ENCODE measurements at regions not wholly inside any gene's neighbourhood (a gene's known extent, or its start where the extent isn't known, plus 50 kb on each side); places are given as distances from the start of the nearest gene placed in this dataset.

GRCh38 chr17:10931133-10931532 lies 93.2 kb upstream of the PIRT start:
- intact Hi-C loops (cut with DNase I; ENCODE audit: low total_unique reads): no loop called here
- H3K27me3 ChIP-seq: peaks cover 0 to 20% (median 18%) of the 10 kb centered on the region in 3 donors
- H3K9me3 ChIP-seq: no peaks in the 10 kb centered on the region
- no peaks in the 10 kb centered on the region for H3K36me3 ChIP-seq
- no peaks in the 10 kb centered on the region for H3K4me1 ChIP-seq
- H3K27ac ChIP-seq: no peak overlapping the region
- TF ChIP-seq CTCF (IDR thresholded peaks at IDR 0.05): no peak
- no peak for TF ChIP-seq EP300 (IDR thresholded peaks at IDR 0.05)
- TF ChIP-seq POLR2AphosphoS5 (IDR thresholded peaks at IDR 0.05): no peak
- no peak for TF ChIP-seq POLR2A (IDR thresholded peaks at IDR 0.05)
- no peak for DNase-seq
- no peak overlapping the region for H3K4me3 ChIP-seq
- WGBS, 5 donors: 39 to 48% (median 42%) methylated on average over 3 of the region's 3 CpGs

GRCh38 chr17:10927712-10928111 lies 89.8 kb upstream of the PIRT start:
- WGBS, 5 donors: 86 to 96% (median 91%) methylated on average over 2 of the region's 2 CpGs
- H3K4me1 ChIP-seq: no peaks in the 10 kb centered on the region
- H3K27me3 ChIP-seq: peaks cover 0 to 21% (median 14%) of the 10 kb centered on the region in 3 donors
- intact Hi-C loops (cut with DNase I; ENCODE audit: low total_unique reads): no loop called here
- no peak overlapping the region for H3K27ac ChIP-seq
- DNase-seq: no peak
- H3K36me3 ChIP-seq: no peaks in the 10 kb centered on the region
- H3K9me3 ChIP-seq: no peaks in the 10 kb centered on the region
- H3K4me3 ChIP-seq: no peak overlapping the region
- no peak for TF ChIP-seq POLR2AphosphoS5 (IDR thresholded peaks at IDR 0.05)
- TF ChIP-seq POLR2A (IDR thresholded peaks at IDR 0.05): no peak
- no peak for TF ChIP-seq CTCF (IDR thresholded peaks at IDR 0.05)
- TF ChIP-seq EP300 (IDR thresholded peaks at IDR 0.05): no peak

DNA sequence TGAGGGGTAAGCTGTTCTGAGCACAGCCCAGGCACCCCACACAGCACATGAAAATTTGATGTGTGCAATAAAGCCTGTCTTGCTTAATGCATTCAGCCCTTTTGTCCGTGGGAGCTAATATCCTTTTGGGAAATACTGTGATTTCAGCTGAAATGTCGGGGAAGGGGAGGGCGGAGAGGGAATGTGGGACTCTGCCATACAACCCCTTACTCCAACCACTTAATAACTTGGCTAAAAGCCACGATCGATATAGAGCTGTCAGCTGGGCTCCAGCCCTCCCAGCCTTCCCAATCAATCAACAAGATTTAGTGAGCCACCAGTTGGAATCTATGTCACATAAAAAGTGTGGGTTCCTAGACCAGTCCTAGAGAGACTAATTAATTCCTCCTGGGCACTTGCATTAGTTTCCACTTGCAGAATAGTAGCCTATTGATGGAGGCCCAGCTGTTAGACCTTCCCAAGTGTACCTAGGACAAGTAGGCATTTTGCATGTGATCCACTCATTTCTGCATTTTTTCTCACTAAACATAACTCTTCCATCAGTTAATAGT lies 82.7 kb upstream of the PIRT start:
- WGBS, 5 donors: 59 to 78% (median 74%) methylated on average over 5 of the region's 5 CpGs

GRCh38 chr17:10907370-10907769 lies 69.5 kb upstream of the PIRT start:
- Histone ChIP-seq H3K9me3 (peaks cover 3 to 25% (median 7%) of the 10 kb centered on the region in 4 donors), H3K27me3 (no peaks in the 10 kb centered on the region), H3K4me1 (no peaks in the 10 kb centered on the region), H3K27ac (no peak overlapping the region), H3K4me3 (no peak overlapping the region), H3K36me3 (no peaks in the 10 kb centered on the region)
- WGBS, 5 donors: 71 to 84% (median 81%) methylated on average over 7 of the region's 7 CpGs
- TF ChIP-seq POLR2AphosphoS5 (IDR thresholded peaks at IDR 0.05): no peak
- TF ChIP-seq POLR2A (IDR thresholded peaks at IDR 0.05): no peak
- TF ChIP-seq CTCF (IDR thresholded peaks at IDR 0.05): no peak
- TF ChIP-seq EP300 (IDR thresholded peaks at IDR 0.05): no peak
- no peak for DNase-seq
- intact Hi-C loops (cut with DNase I; ENCODE audit: low total_unique reads): no loop called here

More for the DNA sequence above, 82.7 kb upstream of the PIRT start:
- no peaks in the 10 kb centered on the region for H3K9me3 ChIP-seq
- H3K4me1 ChIP-seq: no peaks in the 10 kb centered on the region
- no peaks in the 10 kb centered on the region for H3K36me3 ChIP-seq
- H3K4me3 ChIP-seq: no peak overlapping the region
- no peak for DNase-seq
- H3K27me3 ChIP-seq: no peaks in the 10 kb centered on the region
- no peak overlapping the region for H3K27ac ChIP-seq
- intact Hi-C loops (cut with DNase I; ENCODE audit: low total_unique reads): no loop called here
- TF ChIP-seq EP300 (IDR thresholded peaks at IDR 0.05) (no peak), CTCF (IDR thresholded peaks at IDR 0.05) (no peak), POLR2A (IDR thresholded peaks at IDR 0.05) (no peak), POLR2AphosphoS5 (IDR thresholded peaks at IDR 0.05) (no peak)

Data from stomach (tissue), 8 donors.